Stomach (tissue), 8 donors: ENCODE measurements at regions not wholly inside any gene's neighbourhood (a gene's known extent, or its start where the extent isn't known, plus 50 kb on each side); places are given as distances from the start of the nearest gene placed in this dataset.

ENCODE experiments used
- DNase-seq, 2 donors: peaks; one replicate each; pipeline versions ENCODE4 v3.0.0 to v3.0.0-alpha.2; 2013 to 2019
- H3K27ac ChIP-seq, 5 donors: fragments of 200-600 bp in 4 of 5; sonication (generic) in 4 of 5; one replicate each; pipeline ENCODE4 v1.5.1; 2013 to 2019; ENCODE audit warnings: mild to moderate bottlenecking in 1 of 5, moderate library complexity in 1 of 5
- H3K27me3 ChIP-seq, 3 donors: fragments of 200-600 bp; sonication (generic); one replicate each; pipeline ENCODE4 v1.5.1; 2017 to 2019; ENCODE audit warnings: mixed run types in 1 of 3
- H3K36me3 ChIP-seq, 4 donors: fragments of 200-600 bp; sonication (generic); 1 replicate in 3 of 4; 2 replicates in 1 of 4; pipeline ENCODE4 v1.5.1; 2016 to 2019
- H3K4me1 ChIP-seq, 4 donors: fragments of 200-600 bp; sonication (generic); one replicate each; pipeline ENCODE4 v1.5.1; 2016 to 2019
- H3K4me3 ChIP-seq, 4 donors: fragments of 200-600 bp; sonication (generic) in 3 of 4; one replicate each; pipeline ENCODE4 v1.5.1; 2016 to 2019; ENCODE audit warnings: mild to moderate bottlenecking in 1 of 4
- H3K9me3 ChIP-seq, 4 donors: fragments of 200-600 bp; sonication (generic); one replicate each; pipeline ENCODE4 v1.5.1; 2016 to 2019
- CTCF ChIP-seq, 7 experiments: fragments of 450-650 bp in 4 of 7; fragments of 200-600 bp in 3 of 7; sonication (generic) in 3 of 7; IDR thresholded peaks; one replicate each; pipeline ENCODE4 v1.5.1; 2016 to 2019; ENCODE audit warnings: antibody characterized with exemption in 7 of 7, control low read depth in 2 of 7, mild to moderate bottlenecking in 1 of 7
- EP300 ChIP-seq: sonication (generic); formaldehyde crosslinking; IDR thresholded peaks from one replicate; pipeline ENCODE4 v1.6.1; 2017; ENCODE audit warnings: antibody characterized with exemption
- POLR2A ChIP-seq, 4 donors: fragments of 450-650 bp; IDR thresholded peaks; one replicate each; pipeline ENCODE4 v1.6.1; 2016; ENCODE audit warnings: antibody characterized with exemption in 4 of 4, control low read depth in 2 of 4, mild to moderate bottlenecking in 1 of 4, moderate library complexity in 1 of 4
- POLR2AphosphoS5 ChIP-seq, 3 donors: sonication (generic); formaldehyde crosslinking; IDR thresholded peaks; one replicate each; pipeline ENCODE4 v1.6.1; 2016; ENCODE audit warnings: antibody characterized with exemption in 3 of 3
- WGBS, 5 donors: extraction: QIAGEN DNeasy Blood & Tissue Kit in 3 of 5; methylation state at CpG; one replicate each; pipeline versions ENCODE4 v1.1.5 to v1.1.7; 2013 to 2018; 5-methylcytosine and 5-hydroxymethylcytosine counted together
- intact Hi-C: fragments of 100-400 bp; cut with DNase I; formaldehyde crosslinking; loops from one replicate; pipeline ENCODE4 v1.15.1; 2023; ENCODE audit warnings: low total_unique reads
- donor health status: healthy with polysubstance abuse.
- donor health status: Bipolar disorder and iron deficiency.
- donor health status: healthy.

DNA sequence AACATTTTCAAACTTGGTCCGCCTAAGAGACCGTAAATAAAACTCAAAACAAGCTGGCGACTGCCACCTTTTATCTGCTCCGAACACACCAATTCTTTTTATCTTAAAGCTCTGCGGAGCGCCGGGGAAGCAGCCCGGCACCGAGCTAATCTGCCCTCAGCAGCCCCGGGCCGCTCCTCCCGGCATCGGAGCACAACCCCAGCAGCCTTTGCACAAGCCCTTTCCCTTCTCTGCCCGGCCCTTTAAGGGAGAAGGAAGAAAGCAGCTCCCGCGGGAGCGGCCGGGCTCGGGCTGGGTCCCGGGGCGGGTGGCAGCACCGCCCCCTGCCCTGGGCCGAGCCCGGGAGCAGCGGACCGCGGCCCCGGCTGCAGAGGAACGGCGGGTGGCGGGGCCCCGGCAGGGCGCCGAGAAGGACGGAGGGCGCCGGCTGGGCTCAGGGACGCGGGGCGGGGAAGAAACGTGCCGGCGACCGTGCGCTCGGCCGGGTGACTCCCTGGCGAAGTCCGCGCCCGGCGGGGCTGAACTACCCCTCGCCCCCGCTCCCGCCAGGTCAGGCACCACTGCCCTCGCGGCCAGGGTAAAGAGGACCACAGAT lies 133.6 kb upstream of the C11orf58 start:
- TF ChIP-seq CTCF (IDR thresholded peaks at IDR 0.05) (no peak), POLR2A (IDR thresholded peaks at IDR 0.05) (no peak), EP300 (no peak), POLR2AphosphoS5 (IDR thresholded peaks at IDR 0.05) (no peak)
- DNase-seq = peak; percentile 54 to 76
- Histone ChIP-seq H3K9me3 (no peaks in the 10 kb centered on the region), H3K4me1 (peaks cover 29 to 48% (median 35%) of the 10 kb centered on the region in 4 donors), H3K27me3 (peaks cover 0 to 72% (median 54%) of the 10 kb centered on the region in 3 donors), H3K36me3 (no peaks in the 10 kb centered on the region), H3K4me3 (peak overlapping the region; percentile 58 to 69 (median 64)), H3K27ac (peak overlapping the region; percentile 78 to 89 (median 87))
- intact Hi-C loops = no loop called here
- WGBS, 5 donors = 0 to 1% (median 0%) methylated on average over 24 to 57 of the region's 57 CpGs

- Histone ChIP-seq H3K27me3 (peaks cover 0 to 64% (median 48%) of the 10 kb centered on the region in 3 donors), H3K4me3 (peak overlapping the region; percentile 58 to 69 (median 64)), H3K36me3 (no peaks in the 10 kb centered on the region), H3K4me1 (peaks cover 29 to 48% (median 35%) of the 10 kb centered on the region in 4 donors), H3K27ac (peak overlapping the region in 4 of 5 donors; percentile 82 to 89 (median 87)), H3K9me3 (no peaks in the 10 kb centered on the region)
- intact Hi-C loops = no loop called here
- TF ChIP-seq POLR2AphosphoS5 (IDR thresholded peaks at IDR 0.05) = peak in 1 of 3 donors; percentile 27
- TF ChIP-seq CTCF (IDR thresholded peaks at IDR 0.05) = no peak
- TF ChIP-seq POLR2A (IDR thresholded peaks at IDR 0.05) = no peak
- TF ChIP-seq EP300 = no peak
- WGBS, 5 donors = 25 to 41% (median 32%) methylated on average over 38 to 53 of the region's 53 CpGs
- peak; percentile 35 to 79 for DNase-seq
Measured at GRCh38 chr11:16603890-16604793, 134.3 kb upstream of the C11orf58 start.

DNA sequence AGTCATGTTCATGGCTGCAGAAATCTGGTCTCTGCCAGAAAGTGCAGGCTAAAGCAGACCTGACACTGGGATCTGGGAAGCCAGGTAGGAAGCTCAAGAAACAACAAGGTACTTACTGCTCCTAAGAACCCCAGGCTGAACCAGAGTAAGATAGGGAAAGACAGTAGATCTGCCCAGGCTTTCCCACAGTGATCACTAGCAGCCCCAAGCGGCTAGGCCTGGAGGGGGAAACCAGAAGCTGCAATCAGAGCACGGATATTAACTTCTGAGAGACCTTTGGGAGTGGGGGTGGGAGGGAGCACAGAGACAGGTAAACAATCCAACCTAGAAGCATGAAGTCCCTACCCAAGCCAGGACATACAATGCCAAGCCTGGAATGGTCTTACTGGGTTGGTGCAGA lies 135.2 kb upstream of the C11orf58 start:
- H3K27me3 ChIP-seq = peaks cover 0 to 55% (median 44%) of the 10 kb centered on the region in 3 donors
- no peaks in the 10 kb centered on the region for H3K9me3 ChIP-seq
- DNase-seq = peak in 1 of 2 donors; percentile 53
- intact Hi-C loops = no loop called here
- H3K4me3 ChIP-seq = peak overlapping the region in 1 of 4 donors; percentile 58
- H3K36me3 ChIP-seq = no peaks in the 10 kb centered on the region
- peak overlapping the region in 4 of 5 donors; percentile 82 to 89 (median 87) for H3K27ac ChIP-seq
- H3K4me1 ChIP-seq = peaks cover 29 to 48% (median 35%) of the 10 kb centered on the region in 4 donors
- WGBS, 5 donors = 69 to 88% (median 83%) methylated on average over 2 of the region's 2 CpGs
- TF ChIP-seq POLR2AphosphoS5 (IDR thresholded peaks at IDR 0.05) (no peak), EP300 (no peak), CTCF (IDR thresholded peaks at IDR 0.05) (no peak), POLR2A (IDR thresholded peaks at IDR 0.05) (no peak)

DNA sequence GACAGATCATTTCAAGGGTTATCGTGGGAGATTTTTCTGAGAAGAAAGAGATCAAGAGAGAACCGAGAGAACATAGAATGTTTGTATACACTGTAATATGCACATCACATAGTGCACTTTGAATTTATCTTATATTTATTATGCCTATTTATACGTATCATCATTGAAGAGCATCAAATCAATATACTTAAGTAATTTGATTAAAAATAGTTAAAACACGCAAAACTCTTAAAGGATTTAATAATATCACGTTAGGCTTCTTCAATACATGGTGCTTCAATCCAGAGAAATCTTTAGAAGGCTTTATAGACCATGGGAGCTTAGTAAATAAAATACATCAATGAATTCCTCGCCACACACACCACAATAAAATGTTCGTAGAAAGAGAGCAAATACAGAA lies 139.5 kb upstream of the C11orf58 start:
- H3K9me3 ChIP-seq = no peaks in the 10 kb centered on the region
- intact Hi-C loops = no loop called here

More for the DNA sequence above, 139.5 kb upstream of the C11orf58 start:
- Histone ChIP-seq H3K4me1 (peaks cover 0 to 7% (median 1%) of the 10 kb centered on the region in 4 donors), H3K4me3 (no peak overlapping the region), H3K36me3 (no peaks in the 10 kb centered on the region), H3K27me3 (peaks cover 0 to 14% (median 5%) of the 10 kb centered on the region in 3 donors), H3K27ac (no peak overlapping the region)
- WGBS, 5 donors = 87 to 95% (median 89%) methylated on average over 7 of the region's 7 CpGs
- TF ChIP-seq POLR2A (IDR thresholded peaks at IDR 0.05) (no peak), CTCF (IDR thresholded peaks at IDR 0.05) (no peak), POLR2AphosphoS5 (IDR thresholded peaks at IDR 0.05) (no peak), EP300 (no peak)
- no peak for DNase-seq
